Midbrain (tissue), 1 donor: ENCODE measurements at regions not wholly inside any gene's neighbourhood (a gene's known extent, or its start where the extent isn't known, plus 50 kb on each side); places are given as distances from the start of the nearest gene placed in this dataset.

Source experiments
- DNase-seq: peaks from one replicate; lab custom pipeline; 2025; lab: John Stamatoyannopoulos, UW

DNA sequence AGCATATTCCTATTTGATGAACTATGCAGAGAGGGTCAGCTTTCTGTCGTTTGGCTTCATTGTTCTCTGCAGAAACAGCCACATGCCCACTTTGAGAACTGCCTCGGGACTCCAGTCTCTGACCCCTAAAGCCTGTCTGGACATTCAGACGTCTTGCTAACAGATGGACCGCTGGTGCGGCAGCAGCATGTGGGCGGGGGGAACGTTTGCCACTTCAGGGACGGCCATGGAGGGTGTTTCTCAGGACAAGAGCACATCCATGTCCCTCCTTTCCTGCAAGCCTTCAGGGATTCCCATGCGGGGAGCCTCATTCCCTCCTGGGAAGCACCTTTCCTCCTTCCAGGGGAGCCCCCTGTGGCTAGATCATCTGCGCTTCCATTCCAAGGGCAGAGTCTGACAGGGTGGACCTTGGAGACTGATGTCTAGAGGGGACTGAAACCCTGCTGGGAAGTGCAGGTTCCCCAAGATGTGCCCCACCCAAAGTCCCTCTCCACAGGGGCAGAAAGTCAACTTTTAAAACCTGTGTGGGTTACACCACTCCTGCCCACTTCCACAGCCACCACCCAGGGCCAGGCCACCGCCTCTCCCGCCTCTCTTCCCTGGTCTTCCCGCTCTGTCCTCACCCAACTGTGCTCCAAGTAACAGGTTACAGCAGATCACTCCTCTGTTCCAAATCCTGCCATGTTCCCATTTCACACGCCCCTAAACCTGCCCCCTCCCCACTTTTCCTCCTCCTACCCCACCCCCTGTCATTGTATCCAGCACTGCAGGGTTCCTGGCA is 94.8 kb upstream of the PMEPA1 start:
- no peak for DNase-seq

DNA sequence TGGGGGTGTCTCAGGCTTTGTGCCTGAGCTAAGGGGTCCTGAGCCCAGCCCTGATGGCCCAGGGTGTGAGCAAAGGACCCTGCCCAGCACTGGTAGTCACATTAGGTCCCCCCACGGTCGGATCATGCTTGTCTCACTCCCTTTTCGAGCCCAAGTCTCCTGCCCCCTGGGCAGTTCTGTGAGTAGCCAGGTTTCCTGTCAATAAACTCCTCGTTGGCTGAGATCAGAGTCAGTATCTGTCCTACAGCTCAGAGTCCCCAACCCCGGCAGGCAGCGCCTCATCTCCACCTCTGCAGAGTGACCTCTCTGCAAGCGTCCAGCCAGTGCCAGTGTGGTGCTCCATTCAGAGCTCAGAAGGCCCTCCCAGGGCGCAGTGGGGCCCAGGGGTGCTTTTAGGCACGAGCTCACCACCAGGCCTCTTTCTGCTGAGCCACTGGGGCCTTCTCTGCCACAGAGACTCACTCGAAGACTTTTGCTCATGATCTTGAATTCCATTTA is 93.7 kb upstream of the PMEPA1 start:
- no peak for DNase-seq

DNA sequence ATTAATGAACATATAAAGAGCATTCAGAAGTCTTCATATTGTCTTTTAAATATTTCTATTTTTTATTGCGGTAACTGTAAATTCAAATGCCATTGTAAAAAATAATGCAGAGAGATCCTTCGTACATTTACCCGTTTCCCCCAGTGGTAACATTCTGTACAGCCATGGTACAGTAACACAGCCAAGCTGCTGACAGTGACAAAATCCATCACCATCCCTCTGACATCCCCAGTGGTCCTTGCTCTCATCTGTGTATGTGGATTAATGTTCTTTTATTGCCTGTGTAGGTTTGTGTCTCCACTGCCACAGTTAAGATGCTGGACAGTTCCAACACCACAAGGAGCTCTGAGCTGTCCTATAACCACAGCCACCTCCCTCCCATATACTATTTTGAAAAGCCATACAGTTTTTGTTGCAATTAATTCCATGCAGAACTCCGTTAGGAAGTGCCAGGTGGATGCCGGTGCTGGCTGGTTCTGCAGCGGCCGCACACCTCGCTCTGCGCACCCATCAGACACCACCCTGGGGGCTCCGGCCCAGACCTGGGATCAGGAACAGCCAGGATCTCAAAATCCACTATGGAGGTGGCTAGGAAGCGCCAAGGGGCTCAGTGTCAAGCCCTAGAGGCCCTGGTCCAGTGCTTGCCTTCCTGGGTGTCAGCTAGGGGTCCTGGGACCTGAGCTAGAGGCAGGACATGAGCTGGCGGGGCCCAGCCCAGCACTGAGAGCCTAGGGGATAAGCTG is 93.1 kb upstream of the PMEPA1 start:
- no peak for DNase-seq

DNA sequence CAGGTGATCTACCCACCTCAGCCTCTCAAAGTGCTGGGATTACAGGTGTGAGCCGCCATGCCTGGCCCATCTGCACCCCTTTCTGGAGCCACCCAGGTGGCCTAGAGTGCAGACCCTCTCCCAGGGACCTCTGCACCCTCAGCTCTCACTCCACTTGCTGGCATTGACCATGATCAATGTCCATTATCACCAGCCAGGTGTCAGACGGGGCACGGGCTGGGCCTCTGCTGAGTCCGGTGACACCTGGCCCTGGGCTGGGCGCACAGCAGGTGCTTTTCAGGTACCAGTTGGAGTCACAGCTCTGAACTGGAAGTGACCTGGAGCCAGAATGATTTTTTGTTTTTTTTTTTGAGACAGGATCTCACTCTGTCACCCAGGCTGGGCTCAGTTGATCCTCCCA is 91.8 kb upstream of the PMEPA1 start:
- no peak for DNase-seq

DNA sequence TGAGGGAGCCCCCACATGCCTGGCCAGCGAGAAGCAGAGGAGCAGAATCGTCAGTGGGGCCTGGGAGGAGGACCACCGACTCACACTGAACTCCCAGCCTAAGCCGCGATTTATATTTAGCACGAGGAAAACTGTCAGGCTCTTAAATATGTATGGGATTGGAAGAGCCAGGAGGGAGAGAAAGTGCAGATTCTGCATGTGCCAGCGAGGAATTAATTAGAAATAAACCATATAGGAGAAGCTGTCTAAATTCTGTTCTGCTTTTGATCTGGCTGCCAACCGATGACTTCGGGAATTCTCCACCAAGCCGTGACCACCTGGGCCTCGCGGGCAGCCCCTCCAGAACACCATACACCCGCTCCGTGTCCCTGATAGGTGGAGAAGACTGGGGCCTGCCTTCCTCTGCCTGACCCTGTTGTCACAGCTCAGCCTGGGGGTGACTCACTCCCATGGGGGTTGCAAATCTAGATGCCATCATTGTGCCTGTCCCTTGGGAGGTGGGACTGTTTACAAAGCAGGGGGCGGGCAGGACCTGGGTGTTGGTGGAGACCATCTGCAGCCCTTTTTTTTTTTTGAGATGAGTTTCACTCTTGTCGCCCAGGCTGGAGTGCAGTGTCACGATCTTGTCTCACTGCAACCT is 91.1 kb upstream of the PMEPA1 start:
- no peak for DNase-seq

DNA sequence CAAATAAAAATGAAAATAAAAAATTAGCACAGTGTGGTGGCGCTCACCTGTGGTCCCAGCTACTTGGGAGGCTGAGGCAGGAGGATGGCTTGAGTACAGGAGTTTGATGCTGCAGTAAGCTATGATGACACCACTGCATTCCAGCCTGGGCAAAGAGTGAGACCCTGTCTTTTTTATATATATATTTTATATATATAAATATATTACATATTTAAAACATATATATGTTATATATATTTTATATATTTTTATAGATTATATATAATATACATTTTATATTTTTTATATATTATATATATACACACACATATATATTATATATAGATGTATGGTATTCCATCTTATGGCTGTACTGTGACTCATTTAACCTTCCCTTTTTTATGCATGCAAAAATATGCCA is 87.6 kb upstream of the PMEPA1 start:
- DNase-seq: no peak

DNA sequence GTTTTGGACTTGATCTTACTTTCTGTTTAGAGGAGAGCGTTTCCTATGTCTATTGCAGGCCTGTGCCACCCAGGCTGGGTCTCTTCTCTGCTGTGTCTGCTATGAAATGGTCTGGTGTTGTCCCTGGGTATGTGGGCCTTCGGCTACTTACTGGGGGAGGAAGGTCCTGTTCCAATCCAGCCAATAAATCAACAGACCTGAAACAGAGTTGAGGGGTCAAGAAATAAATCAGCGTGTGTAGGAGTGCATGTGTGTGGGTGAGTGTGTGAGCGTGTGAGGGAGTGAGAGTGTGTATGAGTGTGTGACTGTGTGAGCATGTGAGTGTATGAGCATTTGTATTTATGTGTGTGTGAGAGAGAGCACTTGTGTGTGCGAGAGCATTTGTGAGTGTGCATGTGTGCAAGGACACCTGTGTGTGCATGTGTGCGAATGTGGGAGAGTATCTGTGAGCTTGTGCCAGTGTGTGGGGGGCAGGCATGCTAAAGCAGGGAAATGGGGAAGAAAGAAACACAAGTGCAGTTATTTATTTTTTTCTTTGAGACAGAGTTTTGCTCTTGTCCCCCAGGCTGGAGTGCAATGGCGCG is 86.3 kb upstream of the PMEPA1 start:
- DNase-seq: no peak

DNA sequence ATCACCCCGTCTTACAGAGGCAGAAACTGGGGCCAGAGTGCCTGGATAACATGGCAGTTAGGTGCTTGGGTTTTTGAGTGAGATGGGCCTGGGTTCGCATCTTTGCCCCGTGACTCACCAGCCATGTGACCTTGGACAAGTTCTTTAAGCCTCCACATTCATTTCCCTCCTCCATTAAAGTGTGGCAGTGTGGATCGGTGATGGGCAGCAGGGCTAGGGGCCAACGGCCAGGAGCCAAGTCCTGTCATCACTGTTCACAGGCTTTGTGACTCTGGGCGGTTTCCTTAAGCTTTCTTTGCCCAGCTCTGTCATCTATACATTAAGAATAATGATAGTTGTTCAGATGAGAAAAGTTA is 85.5 kb upstream of the PMEPA1 start:
- no peak for DNase-seq

DNA sequence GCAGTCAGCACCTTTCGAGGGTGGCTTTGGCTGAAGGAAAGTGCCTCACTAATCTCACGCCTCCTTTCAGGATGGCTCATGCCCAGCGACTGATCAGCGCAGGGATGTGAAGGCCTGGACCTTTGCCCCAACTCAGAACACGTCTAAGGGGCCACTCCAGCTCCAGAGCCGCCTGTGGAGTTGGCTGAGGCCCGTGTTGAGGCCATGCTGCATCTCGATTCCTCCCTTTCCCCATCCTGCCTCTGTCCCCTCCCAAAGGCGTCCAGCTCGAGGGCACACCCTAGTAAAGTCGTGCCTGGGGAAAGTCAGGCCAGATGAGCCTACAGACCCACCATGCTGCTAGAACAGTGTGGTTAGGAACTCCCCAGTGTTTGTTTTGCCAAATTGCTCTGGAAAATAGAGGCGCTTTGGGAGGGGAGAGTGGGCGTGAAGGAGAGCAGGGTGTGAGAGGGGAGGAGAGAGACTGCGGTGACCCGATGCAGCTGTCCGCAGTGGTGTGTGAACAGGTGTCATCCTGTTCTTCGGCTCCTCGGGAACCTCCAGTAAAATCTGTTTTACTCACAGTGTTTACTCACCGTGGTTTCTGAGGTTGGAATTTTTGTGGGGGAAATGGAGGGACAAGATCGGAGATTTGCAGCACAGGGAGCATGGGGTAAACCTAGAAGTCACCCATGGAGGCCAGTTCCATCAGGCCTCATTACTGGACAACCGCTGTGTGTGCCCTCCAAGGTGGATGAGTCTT is 85.0 kb upstream of the PMEPA1 start:
- no peak for DNase-seq

DNA sequence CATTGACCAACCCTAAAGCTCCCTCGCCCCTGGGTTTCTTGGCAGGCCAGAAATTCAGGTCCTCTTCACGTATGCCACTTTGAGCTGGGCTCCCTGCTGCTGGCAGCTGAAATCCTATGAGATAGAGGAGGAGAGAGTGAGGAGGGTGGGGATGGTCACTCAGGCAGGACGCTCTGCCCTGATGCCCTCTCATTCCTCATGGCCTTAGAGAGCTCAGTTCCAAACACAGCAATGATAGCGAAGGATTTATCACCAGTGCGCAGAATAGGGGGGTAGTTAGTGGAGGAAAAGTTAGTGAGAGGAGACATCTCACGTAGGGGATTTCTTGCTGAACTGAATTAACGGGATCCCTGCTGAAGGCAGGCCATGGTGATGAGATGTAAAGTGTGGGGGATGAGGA is 84.2 kb upstream of the PMEPA1 start:
- DNase-seq: no peak

DNA sequence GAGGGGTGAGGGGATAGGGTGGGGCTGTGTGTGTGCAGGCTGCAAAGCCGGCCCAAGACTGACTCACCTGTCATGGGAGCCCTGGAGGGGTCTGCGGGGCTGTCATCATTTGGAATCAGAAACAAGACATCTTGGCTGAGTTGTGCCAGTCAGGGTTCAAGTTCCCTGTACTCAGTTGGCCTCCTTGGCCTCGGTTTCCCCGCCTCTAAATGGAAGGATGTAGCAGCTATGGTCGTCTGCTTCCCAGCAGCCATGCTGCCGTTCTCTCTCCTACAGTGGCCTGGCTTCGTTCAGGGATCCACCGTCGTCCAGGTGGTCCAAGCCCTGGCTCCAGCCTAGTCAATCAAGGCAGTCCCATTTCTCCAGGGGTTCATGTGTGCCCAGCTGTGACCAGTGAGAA is 83.6 kb upstream of the PMEPA1 start:
- no peak for DNase-seq

DNA sequence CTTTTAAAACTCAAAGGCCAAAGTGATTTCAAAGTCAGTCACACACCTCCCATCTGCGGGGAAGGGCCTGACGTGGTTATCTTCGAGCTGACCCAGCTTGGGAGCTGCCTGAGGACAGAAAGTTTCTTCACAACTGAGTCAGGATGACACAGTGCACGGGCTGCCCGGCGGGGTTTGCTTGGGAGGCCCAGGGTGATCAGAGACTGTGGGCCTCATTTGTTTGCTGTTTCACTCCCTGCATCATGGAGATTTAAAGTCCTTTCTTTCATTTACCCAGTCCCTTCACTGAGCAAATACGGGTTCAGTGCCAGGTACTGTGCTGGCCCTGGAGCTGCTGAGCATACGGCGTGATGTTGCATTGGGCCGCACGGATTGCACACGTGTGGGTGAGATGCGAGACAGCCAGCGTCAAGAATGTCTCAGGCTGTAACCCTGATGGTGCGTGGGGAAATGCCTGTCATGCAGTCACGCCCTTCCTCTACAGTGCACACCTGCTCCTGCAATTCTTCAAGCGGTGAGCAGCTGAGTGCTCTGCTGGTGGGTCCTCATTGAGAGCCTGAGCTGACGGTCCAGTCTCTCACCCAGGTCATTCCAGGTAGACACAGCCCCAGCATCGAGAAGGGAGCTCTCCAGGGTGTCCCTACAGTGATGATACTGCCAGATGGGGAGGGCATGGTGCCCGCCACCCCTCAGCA is 82.7 kb upstream of the PMEPA1 start:
- DNase-seq: no peak

DNA sequence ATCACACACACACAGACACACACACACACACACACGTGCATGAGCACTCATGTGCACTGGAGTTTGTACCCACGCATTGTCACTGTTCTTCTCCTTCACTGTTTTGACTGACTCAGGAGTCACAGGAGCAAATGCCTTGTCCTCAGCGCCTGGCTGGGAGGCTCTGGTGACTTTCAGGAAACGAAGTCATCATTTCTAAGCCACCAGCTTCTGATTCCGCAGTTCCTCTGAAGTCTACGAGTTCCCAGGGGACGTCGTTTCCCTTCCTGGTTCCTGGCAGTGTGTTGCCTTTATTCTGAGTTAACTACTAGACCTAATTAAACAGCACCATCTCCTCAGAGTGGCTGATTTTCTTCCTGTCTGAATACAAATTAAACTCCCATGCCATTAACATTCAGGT is 82.2 kb upstream of the PMEPA1 start:
- no peak for DNase-seq

DNA sequence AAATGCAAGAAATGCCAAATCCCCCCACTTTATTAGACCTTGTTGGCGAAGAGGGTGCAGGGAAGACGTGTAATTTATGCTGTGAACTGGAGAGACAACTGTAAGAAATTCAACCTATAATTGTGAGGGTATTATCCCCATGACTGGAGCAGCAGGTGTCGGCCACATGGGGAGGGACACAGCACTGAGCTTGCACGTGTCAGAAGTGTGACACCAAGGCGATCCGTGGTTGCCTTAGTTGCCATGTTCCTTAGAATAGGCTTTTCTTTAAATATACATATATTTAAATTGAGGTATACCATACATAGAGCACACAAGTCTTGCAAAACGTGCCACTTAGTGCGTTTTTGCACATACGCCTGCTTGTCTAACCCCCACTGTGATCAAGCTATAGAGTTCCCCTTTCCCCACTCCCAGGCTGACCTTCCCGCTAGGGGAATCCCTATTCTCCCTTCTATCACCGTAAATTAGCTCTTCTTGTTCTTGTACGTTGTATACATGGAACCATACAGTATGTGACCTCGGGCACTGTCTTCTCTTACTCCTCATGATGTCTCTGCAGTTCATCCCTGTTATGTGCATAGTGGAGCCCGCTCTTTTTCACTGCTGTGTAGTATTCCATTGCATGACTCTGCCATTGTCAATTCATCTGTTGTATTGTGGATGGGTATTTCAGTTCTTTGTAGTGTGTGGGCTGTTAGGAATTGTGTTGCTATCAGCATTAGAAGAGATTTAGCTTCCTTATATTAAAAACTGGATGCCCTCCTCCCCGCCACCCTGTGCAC is 81.6 kb upstream of the PMEPA1 start:
- no peak for DNase-seq

DNA sequence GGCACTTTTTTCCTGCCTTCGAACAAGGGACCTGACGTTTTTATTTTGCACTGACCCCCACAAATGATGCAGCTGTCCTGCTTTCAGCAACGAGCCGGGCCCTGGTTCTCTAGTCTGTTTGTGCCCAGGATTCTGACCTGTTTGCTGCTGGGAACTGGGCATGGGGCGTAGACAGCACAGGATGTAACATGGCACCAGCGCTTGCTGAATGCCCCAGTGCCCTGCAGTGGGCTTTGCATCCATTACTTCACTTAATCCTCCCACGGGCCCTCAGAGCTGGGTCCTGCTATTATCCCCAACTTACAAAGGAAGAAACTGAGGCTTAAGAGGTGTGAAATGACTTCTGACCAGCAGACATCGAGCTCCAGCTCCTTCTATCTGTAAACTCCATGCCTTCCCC is 80.4 kb upstream of the PMEPA1 start:
- DNase-seq: no peak

DNA sequence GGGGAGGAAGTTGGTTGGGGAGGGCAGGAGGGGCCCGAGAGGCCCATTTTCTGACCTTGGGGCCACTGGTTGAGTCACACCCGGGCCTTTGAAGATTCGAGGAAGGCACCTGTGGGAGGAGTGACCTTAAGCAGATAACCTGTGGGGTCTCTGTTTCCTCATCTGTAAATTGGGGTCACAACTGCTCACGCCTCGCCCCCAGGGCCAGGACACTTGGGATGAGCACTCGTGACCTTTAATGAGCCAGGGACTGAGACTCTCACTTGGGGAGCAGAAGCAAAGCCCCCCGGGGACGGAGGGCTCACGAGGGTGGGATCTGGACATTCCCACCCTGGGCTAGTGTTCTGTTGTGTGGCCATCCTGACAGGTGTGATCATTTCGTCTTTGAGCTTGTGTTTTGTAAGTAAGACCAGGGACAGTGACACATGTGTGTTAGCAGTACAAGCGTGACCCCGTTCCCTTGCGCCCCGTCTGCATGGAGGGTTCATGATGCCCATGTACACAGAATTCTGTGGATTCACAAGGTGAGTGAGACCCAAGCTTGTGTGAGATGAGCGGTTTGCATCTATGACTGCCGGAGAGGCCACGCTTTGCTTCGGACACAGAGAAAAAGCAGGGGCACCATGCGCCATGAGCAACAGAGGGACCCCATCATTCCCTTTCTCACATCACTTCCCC is 79.3 kb upstream of the PMEPA1 start:
- no peak for DNase-seq

DNA sequence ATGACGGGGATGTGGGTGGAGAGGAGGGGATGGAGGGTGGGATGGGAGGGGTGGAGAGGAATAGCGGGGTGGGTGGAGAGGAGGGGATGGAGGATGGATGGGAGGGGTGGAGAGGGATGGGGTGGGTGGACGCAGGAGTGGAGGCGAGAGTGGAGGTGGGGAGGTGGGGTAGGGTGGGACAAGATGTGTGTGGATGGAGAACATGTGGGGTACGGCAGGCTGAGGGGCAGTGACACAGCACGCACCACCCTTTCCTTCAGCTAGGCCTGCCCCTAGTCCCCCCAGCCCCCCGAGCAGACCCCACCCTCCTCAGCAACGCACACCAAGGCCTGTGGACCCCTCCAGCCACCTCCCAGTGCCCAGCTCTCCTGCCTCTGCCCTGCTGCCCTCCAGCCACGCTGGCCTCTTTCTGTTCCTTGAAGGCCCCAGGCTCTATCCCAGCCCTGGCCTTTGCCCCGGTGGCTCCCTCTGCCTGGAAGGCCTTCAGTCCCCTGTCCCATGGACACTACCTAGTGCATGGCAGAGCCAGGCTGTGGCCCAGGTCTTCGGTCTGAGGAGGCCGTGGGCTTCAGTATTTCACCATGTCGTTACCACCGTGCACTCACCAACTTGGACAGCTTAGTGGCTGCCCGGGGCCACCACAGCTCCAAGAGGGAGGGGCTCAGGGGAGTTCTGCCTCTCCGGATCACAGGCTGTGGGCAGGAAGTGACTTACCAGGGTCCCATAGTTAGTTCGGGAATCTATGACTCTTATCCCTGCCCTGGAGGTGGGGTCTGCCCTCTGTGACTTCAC is 78.4 kb upstream of the PMEPA1 start:
- DNase-seq: no peak

DNA sequence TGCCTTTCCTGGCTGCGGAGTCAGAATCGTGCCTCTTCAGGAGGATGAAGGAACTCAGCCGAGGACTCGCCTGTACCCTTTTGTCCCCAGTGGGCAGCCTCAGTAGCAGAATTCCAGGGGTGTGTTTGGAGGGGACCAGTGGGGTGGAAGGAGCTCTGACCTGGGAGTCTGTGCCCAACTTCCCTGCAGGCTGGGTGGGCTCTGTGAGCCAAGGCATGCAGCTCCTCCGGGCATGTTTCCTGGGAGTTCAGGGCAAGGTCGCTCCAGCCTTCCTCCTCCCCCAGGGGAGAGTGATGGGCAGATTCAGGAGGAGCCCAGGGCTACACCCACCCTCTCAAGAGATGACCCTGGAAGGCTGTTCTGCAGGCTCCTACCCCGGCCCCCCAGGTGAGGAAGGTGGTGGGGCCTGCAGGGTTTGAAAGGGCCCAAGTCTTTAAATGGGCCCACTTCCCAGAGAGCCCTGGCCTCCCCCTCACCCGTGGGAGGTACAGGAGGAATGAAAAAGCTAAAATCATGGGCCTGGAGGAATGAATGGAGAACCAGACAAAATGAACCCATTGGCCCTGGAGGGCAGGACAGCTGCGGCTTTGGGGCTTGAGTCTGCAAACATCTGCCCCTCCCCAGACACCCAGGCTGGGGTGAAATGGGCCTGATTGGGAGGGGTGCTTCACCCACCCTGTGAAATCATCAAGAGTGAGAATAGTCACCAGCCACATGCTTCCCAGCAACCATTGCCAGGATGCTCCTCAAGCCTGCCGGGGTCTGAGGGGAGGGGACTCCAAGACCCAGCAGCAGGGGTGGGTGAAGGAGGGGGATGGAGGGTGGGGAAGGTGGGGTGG is 77.6 kb upstream of the PMEPA1 start:
- DNase-seq: no peak
